Kidney (tissue), 13 donors: ENCODE measurements at regions not wholly inside any gene's neighbourhood (a gene's known extent, or its start where the extent isn't known, plus 50 kb on each side); places are given as distances from the start of the nearest gene placed in this dataset.

Source experiments
- DNase-seq, 5 donors: peaks; one replicate each; pipeline ENCODE4 v3.0.0-alpha.2; 2013 to 2020
- FAIRE-seq: peaks from 2 replicates; lab custom pipeline; 2012; peaks lifted over from hg19 to GRCh38; lab: Jason Lieb, UNC
- H3K27ac ChIP-seq, 2 donors: one replicate each; pipeline ENCODE4 v1.7.0; 2013; ENCODE audit warnings: low read depth in 2 of 2, low read length in 2 of 2, inconsistent platforms in 1 of 2
- H3K27me3 ChIP-seq: one replicate; pipeline ENCODE4 v1.7.1; 2013; ENCODE audit warnings: low read length, inconsistent platforms; ENCODE audit not compliant: control insufficient read depth, insufficient read depth
- H3K36me3 ChIP-seq, 3 donors: one replicate each; pipeline versions ENCODE4 v1.7.0 to v1.7.1; 2013; ENCODE audit warnings: low read length in 3 of 3, control low read depth in 1 of 3, inconsistent platforms in 1 of 3; ENCODE audit not compliant: insufficient read depth in 3 of 3, control insufficient read depth in 2 of 3
- H3K4me1 ChIP-seq, 3 donors: one replicate each; pipeline versions ENCODE4 v1.7.0 to v1.7.1; 2013; ENCODE audit warnings: low read length in 3 of 3, inconsistent platforms in 1 of 3, low read depth in 1 of 3; ENCODE audit not compliant: control insufficient read depth in 2 of 3, insufficient read depth in 2 of 3
- H3K4me3 ChIP-seq, 3 donors: one replicate each; pipeline versions ENCODE4 v1.7.0 to v1.8.1; 2013; ENCODE audit warnings: low read length in 3 of 3, control low read depth in 1 of 3, inconsistent platforms in 1 of 3
- H3K9ac ChIP-seq, 3 donors: one replicate each; pipeline versions ENCODE4 v1.7.0 to v1.7.1; 2013; ENCODE audit warnings: low read length in 3 of 3, control low read depth in 1 of 3, inconsistent platforms in 1 of 3
- H3K9me3 ChIP-seq, 3 donors: one replicate each; pipeline versions ENCODE4 v1.7.0 to v1.7.1; 2013; ENCODE audit warnings: low read length in 3 of 3, control low read depth in 1 of 3, inconsistent platforms in 1 of 3; ENCODE audit not compliant: control insufficient read depth in 2 of 3, insufficient read depth in 1 of 3
- CTCF ChIP-seq: IDR thresholded peaks from 3 replicates; pipeline ENCODE4 v1.5.1; 2012; ENCODE audit warnings: mild to moderate bottlenecking, moderate library complexity, borderline replicate concordance; ENCODE audit not compliant: insufficient read depth; ENCODE audit errors: extremely low read depth
- intact Hi-C: fragments of 100-400 bp; cut with DNase I; formaldehyde crosslinking; loops from one replicate; pipeline ENCODE4 v1.11.1; 2022
- donor health status: control.
- donor health status: control.
- donor health status: control.
- donor health status: control.
- donor health status: control.
- donor health status: DM: yes; HTN: yes; CAD: no.
- donor health status: Normal renal cell carcinoma (clear cell type).

GRCh38 chr9:82487935-82488312 lies 499.4 kb downstream of the SPATA31D1 start:
- intact Hi-C loops, result no loop called here
- DNase-seq, result no peak
- no peak overlapping the region for H3K4me3 ChIP-seq
- H3K27me3 ChIP-seq, result no peaks in the 10 kb centered on the region
- H3K4me1 ChIP-seq, result peaks cover 2 to 8% (median 5%) of the 10 kb centered on the region in 3 donors
- no peak overlapping the region for H3K9ac ChIP-seq
- no peak for TF ChIP-seq CTCF
- H3K9me3 ChIP-seq, result no peaks in the 10 kb centered on the region
- FAIRE-seq, result no peak
- no peaks in the 10 kb centered on the region for H3K36me3 ChIP-seq
- no peak overlapping the region for H3K27ac ChIP-seq

GRCh38 chr9:82488313-82489200 lies 500.0 kb downstream of the SPATA31D1 start:
- no peak overlapping the region for H3K9ac ChIP-seq
- no peak for FAIRE-seq

GRCh38 chr9:82489201-82489821 lies 500.7 kb downstream of the SPATA31D1 start:
- H3K9me3 ChIP-seq, result no peaks in the 10 kb centered on the region
- peak overlapping the region; percentile 18 to 32 for H3K27ac ChIP-seq
- no peaks in the 10 kb centered on the region for H3K36me3 ChIP-seq
- peak in 3 of 5 donors; percentile 11 to 76 (median 54) for DNase-seq
- intact Hi-C loops, result no loop called here
- no peak overlapping the region for H3K4me3 ChIP-seq
- no peak overlapping the region for H3K9ac ChIP-seq
- no peak for TF ChIP-seq CTCF
- H3K27me3 ChIP-seq, result no peaks in the 10 kb centered on the region
- H3K4me1 ChIP-seq, result peaks cover 2 to 8% (median 5%) of the 10 kb centered on the region in 3 donors
- FAIRE-seq, result no peak

More at GRCh38 chr9:82488313-82489200, 500.0 kb downstream of the SPATA31D1 start:
- TF ChIP-seq CTCF, result no peak
- H3K36me3 ChIP-seq, result no peaks in the 10 kb centered on the region
- DNase-seq, result peak in 4 of 5 donors; percentile 44 to 94 (median 66)
- no peak overlapping the region for H3K4me3 ChIP-seq
- H3K27me3 ChIP-seq, result no peaks in the 10 kb centered on the region
- peak overlapping the region; percentile 18 to 32 for H3K27ac ChIP-seq
- peaks cover 2 to 8% (median 5%) of the 10 kb centered on the region in 3 donors for H3K4me1 ChIP-seq
- H3K9me3 ChIP-seq, result no peaks in the 10 kb centered on the region
- intact Hi-C loops, result no loop called here
